ENCODE measurements at regions not wholly inside any gene's neighbourhood (a gene's known extent, or its start where the extent isn't known, plus 50 kb on each side); places are given as distances from the start of the nearest gene placed in this dataset.
"Not testable (repeated sequence)": the region's sequence is repeated elsewhere in the genome, so short reads cannot be mapped to it uniquely, and the experiment has no call there.

DNA sequence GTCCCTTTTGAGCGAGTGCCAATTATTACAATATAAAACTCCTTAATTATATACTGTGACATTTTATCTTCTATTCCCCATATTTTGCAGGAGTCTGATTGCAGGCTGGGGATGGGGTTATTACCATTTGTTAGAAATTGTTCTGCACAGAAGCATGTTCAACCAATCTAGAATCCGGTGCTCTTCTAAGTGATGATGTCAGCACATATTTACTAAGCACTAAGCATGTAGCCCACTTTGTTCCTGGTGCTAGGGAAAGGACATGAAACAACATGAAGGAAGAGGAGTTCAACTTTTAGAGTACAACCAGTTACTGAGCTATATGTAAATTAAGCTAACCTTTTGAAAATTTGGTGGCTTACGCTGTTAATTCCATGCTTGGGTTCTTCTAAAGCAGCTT is 52.8 kb upstream of the IL1RAPL2 start:
- no peak for DNase-seq

- DNase-seq = no peak
These were observed 55.2 kb upstream of the IL1RAPL2 start for GRCh38 chrX:104510801-104511200.

DNA sequence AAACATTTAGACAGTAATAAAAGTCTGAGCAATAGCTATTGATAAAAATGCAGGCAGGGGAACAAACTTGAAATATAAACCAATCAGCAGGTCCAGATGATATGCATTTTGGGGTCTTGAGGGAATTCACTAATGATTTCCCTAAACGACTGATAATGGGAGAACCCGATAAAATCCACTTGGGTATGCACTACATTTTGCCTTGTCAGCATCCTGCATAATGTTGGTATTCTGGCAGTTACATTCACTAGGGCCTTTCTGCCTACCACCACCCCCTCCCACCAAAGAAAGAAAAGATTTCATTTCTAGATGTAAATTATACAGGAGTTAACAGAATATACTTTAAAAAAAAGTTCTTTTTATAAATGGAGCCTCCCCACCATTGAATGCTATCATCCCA is 63.5 kb upstream of the IL1RAPL2 start:
- no peak for DNase-seq

DNA sequence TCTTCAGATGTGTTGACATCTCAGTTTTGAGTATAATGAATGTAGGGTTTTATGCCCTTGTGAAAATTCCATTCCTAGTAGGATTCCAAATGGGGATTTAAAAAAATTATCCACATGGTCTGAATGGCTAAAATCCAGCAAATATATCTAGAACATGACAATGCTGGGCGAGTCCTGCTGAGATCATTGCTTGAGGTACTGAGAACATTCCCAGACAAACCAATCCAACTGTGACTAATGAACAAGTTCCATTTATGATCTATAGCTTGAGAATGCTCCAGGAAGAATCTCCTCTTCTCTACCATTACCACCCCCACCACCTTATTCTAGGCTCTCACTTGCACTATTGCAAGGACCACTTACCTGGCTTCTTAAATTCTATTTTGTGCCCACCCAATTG is 77.2 kb upstream of the IL1RAPL2 start:
- no peak for DNase-seq

DNA sequence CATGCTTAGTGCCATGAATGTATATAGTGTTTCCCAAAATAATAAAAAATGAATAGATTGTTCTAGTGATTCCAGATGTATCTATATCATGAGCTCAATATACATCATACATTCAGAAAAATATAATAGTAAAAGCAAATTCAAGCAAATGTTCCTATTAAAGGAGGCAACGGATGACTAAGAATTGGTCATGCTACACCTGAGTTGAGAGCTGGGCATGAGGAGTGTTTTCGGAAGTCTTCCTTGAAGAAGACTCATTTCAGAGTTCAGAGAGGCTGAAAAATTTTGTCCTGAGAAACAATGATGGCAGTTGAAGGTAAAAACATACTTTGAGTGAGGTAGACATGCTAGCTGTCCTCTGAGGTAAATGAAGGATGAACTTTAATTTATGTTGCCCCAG is 79.3 kb upstream of the IL1RAPL2 start:
- DNase-seq = no peak

GRCh38 chrX:104482757-104483156 is 83.2 kb upstream of the IL1RAPL2 start:
- DNase-seq = no peak

DNA sequence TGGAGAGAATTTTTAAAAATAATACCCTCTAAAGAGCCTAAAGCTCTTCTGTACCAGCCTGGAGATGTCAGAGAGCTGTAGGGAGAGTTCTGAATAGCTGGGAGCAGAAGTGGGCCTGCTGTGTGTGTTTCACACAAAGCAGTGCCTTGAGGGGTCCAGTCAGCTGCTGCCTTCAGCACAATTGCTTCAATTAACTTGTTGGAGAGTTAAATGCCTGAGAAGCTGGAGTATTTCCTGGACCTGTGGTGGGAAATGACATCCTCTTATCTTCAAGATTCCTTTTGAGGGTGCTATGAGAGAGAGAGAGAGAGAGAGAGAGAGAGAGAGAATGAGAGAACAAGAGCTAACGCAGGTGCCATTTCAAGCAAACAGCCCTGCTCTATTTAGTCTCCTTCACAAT is 96.2 kb upstream of the IL1RAPL2 start:
- no peak for DNase-seq

DNA sequence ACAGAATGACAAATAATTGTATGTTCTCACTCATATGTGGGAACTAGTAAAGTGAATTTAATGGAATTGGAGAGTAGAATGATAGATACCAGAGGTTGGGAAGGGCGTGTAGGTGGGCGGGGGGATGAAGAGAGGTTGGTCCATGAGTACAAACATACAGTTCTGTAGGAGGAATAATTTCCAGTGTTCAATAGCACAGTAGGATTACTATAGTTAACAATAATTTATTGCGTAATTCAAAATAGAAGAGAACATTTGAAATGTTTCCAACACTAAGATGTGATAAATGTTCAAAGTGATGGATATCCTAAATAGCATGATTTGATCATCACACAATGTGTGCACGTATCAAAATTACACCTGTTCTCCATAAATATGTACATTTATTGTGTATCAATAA is 106.2 kb upstream of the IL1RAPL2 start:
- DNase-seq = no peak

- not testable (repeated sequence) for DNase-seq
These were observed 108.9 kb upstream of the IL1RAPL2 start for GRCh38 chrX:104457130-104457529.

- DNase-seq = no peak
These were observed 115.7 kb upstream of the IL1RAPL2 start for GRCh38 chrX:104450316-104450715.

GRCh38 chrX:104445591-104445990 is 120.4 kb upstream of the IL1RAPL2 start:
- DNase-seq = no peak

DNA sequence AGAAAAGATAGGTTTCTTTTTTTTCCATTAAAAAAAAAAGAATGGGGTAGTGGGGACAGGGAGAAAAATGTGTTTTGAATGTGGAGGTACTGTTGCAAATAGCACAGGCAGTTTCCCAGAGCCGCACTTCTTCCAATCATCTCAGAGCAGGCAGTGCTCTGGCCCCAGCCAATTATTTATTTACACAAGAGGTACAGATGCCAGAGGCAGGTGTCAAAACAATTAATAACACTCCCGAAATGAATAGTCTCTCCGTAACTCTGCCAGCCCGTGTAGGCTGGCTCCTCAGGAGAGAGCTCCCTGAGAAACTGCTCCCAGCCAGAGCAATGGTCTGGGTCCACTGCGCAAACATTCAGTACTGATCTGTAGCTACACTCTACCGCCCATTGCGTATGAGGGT is 130.8 kb upstream of the IL1RAPL2 start:
- no peak for DNase-seq

- DNase-seq = no peak
These were observed 133.7 kb upstream of the IL1RAPL2 start for GRCh38 chrX:104432321-104432720.

GRCh38 chrX:104430742-104431119 is 135.3 kb upstream of the IL1RAPL2 start:
- no peak for DNase-seq

GRCh38 chrX:104430072-104430741 is 135.8 kb upstream of the IL1RAPL2 start:
- no peak for DNase-seq

GRCh38 chrX:104428231-104428630 is 137.8 kb upstream of the IL1RAPL2 start:
- no peak for DNase-seq

- DNase-seq = no peak
These were observed 138.3 kb upstream of the IL1RAPL2 start for GRCh38 chrX:104427693-104428092.

DNA sequence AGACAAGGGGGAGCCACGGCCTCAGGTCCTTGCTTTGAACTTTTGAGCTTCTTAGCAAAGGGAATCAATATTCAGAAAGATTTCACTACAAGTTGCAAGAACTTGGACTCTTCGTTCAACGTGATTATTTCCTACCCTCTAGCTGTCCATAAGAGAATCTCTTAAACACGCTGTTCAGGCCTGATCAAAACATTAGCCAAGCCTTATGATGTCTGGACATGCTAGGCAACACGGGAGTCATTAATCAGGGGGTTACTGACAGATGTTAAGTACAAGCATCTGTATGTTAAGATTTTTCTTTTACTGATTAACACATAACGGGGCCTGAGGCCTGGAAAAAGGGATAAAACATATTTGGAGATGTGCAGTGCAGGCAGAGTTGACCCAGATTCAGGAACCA is 138.9 kb upstream of the IL1RAPL2 start:
- DNase-seq = no peak

DNA sequence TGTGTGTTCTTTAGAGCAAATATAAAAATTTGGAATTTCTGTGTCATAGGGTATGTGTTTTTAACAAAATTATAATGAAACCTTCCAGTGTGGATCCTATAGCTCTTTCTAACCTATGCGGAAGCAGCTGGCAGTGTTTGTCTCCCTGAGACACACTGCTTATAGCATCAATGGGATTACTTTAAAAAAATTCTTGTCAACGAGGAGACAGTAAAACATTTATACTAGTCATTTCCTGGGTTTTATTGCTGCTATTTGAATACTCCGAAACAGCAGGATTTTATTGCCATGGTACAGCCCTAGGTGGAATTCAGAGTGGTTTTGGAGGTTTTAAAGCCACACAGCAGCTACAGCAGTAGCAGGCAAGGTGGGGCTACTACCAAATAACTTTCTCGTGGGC is 145.1 kb upstream of the IL1RAPL2 start:
- no peak for DNase-seq

DNA sequence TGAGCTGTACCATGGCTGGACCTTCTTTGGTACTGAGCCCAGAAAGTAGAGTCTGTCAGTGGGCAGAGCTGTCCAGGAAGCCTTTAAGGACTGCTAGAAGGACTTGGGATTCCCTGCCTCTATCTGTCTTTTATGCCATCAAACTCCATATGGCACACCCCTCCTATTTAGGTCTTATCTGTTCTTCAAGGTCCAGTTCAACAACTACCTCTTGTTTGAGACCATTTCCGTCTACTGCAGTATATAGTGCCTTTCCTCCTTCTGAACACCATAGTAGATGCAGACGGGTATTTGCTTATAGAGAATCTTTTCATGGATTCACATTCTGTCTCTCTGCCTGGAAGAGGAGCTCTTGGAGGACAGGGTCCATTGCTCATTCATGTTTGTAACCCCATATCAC is 146.1 kb upstream of the IL1RAPL2 start:
- DNase-seq = no peak

- no peak for DNase-seq
These were observed 146.8 kb upstream of the IL1RAPL2 start for GRCh38 chrX:104419211-104419610.

- DNase-seq = no peak
These were observed 154.2 kb upstream of the IL1RAPL2 start for GRCh38 chrX:104411800-104412199.

DNA sequence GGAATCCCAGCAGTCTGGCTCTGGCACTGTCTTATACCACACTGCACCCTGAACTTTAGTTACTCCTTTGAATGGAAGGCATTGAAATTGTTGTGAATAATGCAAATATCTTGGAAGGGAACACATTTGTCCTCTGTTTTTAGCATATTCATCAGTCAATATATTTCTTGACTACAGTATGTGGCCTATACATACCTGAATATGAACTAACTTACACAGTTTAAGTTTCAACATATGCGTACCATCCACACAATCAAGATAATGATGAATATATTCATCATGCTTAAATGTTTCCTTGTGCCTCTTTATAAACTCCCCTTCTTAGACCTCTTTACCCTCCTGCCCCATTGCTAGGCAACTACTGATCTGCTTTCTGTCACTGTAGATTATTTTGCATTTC is 145.7 kb upstream of the ESX1 start:
- DNase-seq = no peak

GRCh38 chrX:104392350-104392749 is 137.6 kb upstream of the ESX1 start:
- no peak for DNase-seq

DNA sequence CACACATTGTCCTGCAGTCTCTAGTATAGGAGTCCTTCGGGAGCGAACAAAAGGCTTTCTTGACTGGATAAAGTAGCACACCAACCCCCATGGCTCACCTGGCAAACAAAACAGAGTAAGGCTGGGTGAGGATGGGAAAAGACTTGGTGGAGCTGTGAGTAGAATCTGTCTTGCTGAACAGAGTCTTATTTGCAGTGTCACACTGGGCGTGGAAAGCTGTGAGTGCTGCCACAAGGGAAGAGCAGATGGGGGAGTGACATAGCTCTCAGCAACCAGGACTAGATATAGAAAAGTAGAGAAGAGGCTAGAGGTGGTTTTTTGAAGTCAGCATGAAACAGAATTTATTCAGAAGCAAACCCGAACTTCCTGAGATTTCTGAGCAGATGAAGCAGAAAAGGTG is 137.2 kb upstream of the ESX1 start:
- no peak for DNase-seq

- no peak for DNase-seq
These were observed 122.2 kb upstream of the ESX1 start for GRCh38 chrX:104376937-104377336.

Measured in CD4-positive, alpha-beta T cell treated with Interleukin-6 for 4 hours (primary cell).